Activated CD8-positive, alpha-beta T cell treated with anti-CD3 and anti-CD28 coated beads for 36 hours (primary cell): ENCODE measurements at regions not wholly inside any gene's neighbourhood (a gene's known extent, or its start where the extent isn't known, plus 50 kb on each side); places are given as distances from the start of the nearest gene placed in this dataset.

Source experiments
- ATAC-seq: fragments of 200-7000 bp; cut with Tn5 transposase; one replicate; pipeline ENCODE4 v1.10.0; 2021; ENCODE audit warnings: mild to moderate bottlenecking, moderate library complexity
- CTCF ChIA-PET: fragments of 350-600 bp; sonication (Branson Sonifier 250); formaldehyde crosslinking; loops from one replicate; lab custom pipeline; 2021; ENCODE audit warnings: antibody characterized with exemption; lab: Charles Lee
- POLR2A ChIA-PET: fragments of 350-600 bp; sonication (Branson Sonifier 250); formaldehyde crosslinking; loops from one replicate; lab custom pipeline; 2021; ENCODE audit warnings: antibody characterized with exemption; lab: Charles Lee
- DNase-seq: peaks from one replicate; pipeline ENCODE4 v3.0.0-alpha.2; 2020
- H3K27ac Mint-ChIP-seq: one replicate; pipeline ENCODE4 v1.8.0; 2021; ENCODE audit warnings: mild to moderate bottlenecking, mixed read lengths
- H3K27me3 Mint-ChIP-seq: one replicate; pipeline ENCODE4 v1.8.0; 2021; ENCODE audit warnings: mixed read lengths
- H3K36me3 Mint-ChIP-seq: one replicate; pipeline ENCODE4 v1.8.0; 2021; ENCODE audit warnings: low read depth, mixed read lengths
- H3K4me1 Mint-ChIP-seq: one replicate; pipeline ENCODE4 v1.8.0; 2021; ENCODE audit warnings: low read depth, mixed read lengths
- H3K4me3 Mint-ChIP-seq: one replicate; pipeline ENCODE4 v1.8.0; 2021; ENCODE audit warnings: mild to moderate bottlenecking, moderate library complexity, mixed read lengths
- H3K9me3 Mint-ChIP-seq: one replicate; pipeline ENCODE4 v1.8.0; 2021; ENCODE audit warnings: mixed read lengths
- intact Hi-C: fragments of 100-400 bp; cut with micrococcal nuclease; formaldehyde crosslinking; loops from one replicate; pipeline ENCODE4 v1.10.0; 2022
- TF ChIP-seq, protein P1 (sequence below): fragments of 200-600 bp; IDR thresholded peaks from one replicate; pipeline ENCODE4 v1.8.0; 2022; ENCODE audit warnings: antibody characterized with exemption, mild to moderate bottlenecking

DNA sequence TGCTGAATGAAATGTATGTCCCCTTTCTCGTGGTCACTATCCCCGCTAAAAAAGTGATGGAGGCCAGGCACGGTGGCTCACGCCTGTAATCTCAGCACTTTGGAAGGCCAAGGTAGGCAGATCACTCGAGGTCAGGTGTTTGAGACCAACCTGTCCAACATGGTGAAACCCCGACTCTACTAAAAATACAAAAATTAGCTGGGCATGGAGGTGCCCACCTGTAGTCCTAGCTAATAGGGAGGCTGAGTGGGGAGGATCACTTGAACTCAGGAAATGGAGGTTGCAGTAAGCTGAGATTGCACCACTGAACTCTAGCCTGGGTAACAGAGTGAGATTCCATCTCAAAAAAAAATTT lies 91.4 kb upstream of the MKLN1 start:
- TF ChIP-seq, protein P1, sequence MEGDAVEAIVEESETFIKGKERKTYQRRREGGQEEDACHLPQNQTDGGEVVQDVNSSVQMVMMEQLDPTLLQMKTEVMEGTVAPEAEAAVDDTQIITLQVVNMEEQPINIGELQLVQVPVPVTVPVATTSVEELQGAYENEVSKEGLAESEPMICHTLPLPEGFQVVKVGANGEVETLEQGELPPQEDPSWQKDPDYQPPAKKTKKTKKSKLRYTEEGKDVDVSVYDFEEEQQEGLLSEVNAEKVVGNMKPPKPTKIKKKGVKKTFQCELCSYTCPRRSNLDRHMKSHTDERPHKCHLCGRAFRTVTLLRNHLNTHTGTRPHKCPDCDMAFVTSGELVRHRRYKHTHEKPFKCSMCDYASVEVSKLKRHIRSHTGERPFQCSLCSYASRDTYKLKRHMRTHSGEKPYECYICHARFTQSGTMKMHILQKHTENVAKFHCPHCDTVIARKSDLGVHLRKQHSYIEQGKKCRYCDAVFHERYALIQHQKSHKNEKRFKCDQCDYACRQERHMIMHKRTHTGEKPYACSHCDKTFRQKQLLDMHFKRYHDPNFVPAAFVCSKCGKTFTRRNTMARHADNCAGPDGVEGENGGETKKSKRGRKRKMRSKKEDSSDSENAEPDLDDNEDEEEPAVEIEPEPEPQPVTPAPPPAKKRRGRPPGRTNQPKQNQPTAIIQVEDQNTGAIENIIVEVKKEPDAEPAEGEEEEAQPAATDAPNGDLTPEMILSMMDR: no peak
- ChIA-PET POLR2A (interaction anchor here (0.6 to 8.0 kb wide), 3 partner anchors 47 to 128 kb away, joined by 3 to 49 read pairs (median 11); no protein-coding TSS in a partner anchor), CTCF (interaction anchor here (1.0 to 1.7 kb wide), 3 partner anchors 10 to 126 kb away, joined by 3 to 5 read pairs (median 4); no protein-coding TSS in a partner anchor)
- H3K4me3 Mint-ChIP-seq: no peak overlapping the region
- peaks cover 4% of the 10 kb centered on the region for H3K36me3 Mint-ChIP-seq
- H3K4me1 Mint-ChIP-seq: peaks cover 60% of the 10 kb centered on the region
- no peak for DNase-seq
- peaks cover 4% of the 10 kb centered on the region for H3K9me3 Mint-ChIP-seq
- peak overlapping the region; percentile 99 for H3K27ac Mint-ChIP-seq
- ATAC-seq: no peak
- H3K27me3 Mint-ChIP-seq: no peaks in the 10 kb centered on the region
- intact Hi-C loops: loop anchor here (5.0 kb wide), 1 partner anchor 91 kb away; the partner anchor contains the start of gene MKLN1

DNA sequence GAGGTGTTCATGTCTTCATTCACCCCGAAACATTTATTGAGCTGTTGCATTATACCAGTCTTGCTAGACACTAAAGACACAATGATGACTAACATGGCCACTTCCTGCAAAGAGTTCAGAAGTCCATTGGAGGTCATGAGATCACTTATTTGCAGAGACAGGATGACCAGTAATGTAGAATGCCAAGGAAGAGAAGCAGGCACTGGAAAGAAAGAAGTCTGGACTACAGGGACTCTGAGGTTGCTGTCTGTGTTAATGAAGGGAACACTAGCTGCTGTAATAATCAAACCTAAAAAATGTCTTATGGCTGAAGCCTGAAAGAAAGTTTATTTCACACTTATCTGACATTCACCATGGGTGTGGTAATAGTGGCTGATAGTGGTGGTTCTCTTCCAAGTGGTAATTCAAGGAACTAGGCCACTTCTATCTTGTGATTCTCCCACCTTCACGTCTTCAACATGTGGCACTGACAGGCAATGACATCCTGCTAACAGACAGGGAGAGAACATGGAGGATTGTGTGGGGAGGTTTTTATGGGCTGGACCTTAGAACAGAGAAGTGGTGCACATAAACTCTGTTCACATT lies 89.2 kb upstream of the MKLN1 start:
- H3K4me1 Mint-ChIP-seq: peaks cover 47% of the 10 kb centered on the region
- TF ChIP-seq, protein P1: no peak
- DNase-seq: peak; percentile 8
- H3K36me3 Mint-ChIP-seq: peaks cover 3% of the 10 kb centered on the region
- intact Hi-C loops: loop anchor here (5.0 kb wide), 1 partner anchor 89 kb away; the partner anchor contains the start of gene MKLN1
- no peaks in the 10 kb centered on the region for H3K27me3 Mint-ChIP-seq
- POLR2A ChIA-PET: interaction anchor here (8.0 kb wide), 1 partner anchor 130 kb away, joined by 49 read pairs; no protein-coding TSS in a partner anchor
- no peak overlapping the region for H3K4me3 Mint-ChIP-seq
- H3K9me3 Mint-ChIP-seq: peaks cover 4% of the 10 kb centered on the region
- H3K27ac Mint-ChIP-seq: peak overlapping the region; percentile 26
- CTCF ChIA-PET: no interaction called here
- peak; percentile 54 for ATAC-seq

DNA sequence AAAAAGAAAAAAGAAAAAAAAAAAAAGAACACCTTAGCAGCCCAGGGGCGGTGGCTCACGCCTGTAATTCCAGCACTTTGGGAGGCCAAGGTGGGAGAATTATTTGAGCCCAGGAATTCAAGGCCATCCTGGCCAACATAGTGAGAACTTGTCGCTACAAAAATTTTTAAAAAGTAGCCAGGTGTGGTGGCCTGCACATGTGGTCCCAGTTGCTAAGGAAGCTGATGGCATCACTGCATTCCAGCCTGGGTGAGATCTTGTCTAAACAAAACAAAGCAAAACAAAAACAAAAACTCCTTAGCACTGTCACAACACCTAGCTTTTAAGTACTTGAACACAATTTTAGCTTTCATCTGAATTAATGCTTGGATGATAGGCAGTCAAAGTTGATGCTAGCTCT lies 86.3 kb upstream of the MKLN1 start:
- Mint-ChIP-seq H3K4me1 (peaks cover 23% of the 10 kb centered on the region), H3K4me3 (no peak overlapping the region), H3K27me3 (no peaks in the 10 kb centered on the region), H3K36me3 (no peaks in the 10 kb centered on the region), H3K9me3 (peaks cover 4% of the 10 kb centered on the region), H3K27ac (no peak overlapping the region)
- ATAC-seq: no peak
- POLR2A ChIA-PET: no interaction called here
- TF ChIP-seq, protein P1: no peak
- CTCF ChIA-PET: no interaction called here
- no peak for DNase-seq
- intact Hi-C loops: no loop called here

DNA sequence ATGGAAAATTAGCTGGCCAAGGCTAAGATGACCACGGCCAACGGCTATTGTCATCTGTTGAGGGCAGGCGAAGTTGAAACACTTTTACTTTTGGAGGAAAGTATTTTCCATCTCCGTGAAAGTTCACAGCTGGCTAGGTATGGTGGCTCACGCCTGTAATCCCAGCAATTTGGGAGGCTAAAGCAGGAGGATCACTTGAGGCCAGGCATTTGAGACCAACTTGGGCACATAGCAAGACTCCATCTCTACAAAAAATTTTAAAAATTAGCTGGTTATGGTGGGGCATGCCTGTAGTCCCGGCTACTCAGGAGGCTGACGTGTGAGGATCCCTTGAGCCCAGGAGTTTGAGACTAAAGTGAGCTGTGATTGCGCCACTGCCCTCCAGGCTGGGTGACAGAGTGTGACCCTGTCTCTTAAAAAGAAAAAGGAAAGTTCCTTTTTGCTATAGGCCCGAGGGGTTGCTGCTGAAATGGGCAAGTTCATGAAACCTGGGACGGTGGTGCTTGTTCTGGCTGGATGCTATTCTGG lies 85.5 kb upstream of the MKLN1 start:
- intact Hi-C loops: no loop called here
- H3K9me3 Mint-ChIP-seq: peaks cover 4% of the 10 kb centered on the region
- DNase-seq (no peak), ATAC-seq (no peak)
- no peak overlapping the region for H3K4me3 Mint-ChIP-seq
- peaks cover 16% of the 10 kb centered on the region for H3K4me1 Mint-ChIP-seq
- POLR2A ChIA-PET: no interaction called here
- H3K27me3 Mint-ChIP-seq: no peaks in the 10 kb centered on the region
- CTCF ChIA-PET: no interaction called here
- TF ChIP-seq, protein P1: no peak
- H3K36me3 Mint-ChIP-seq: no peaks in the 10 kb centered on the region
- H3K27ac Mint-ChIP-seq: no peak overlapping the region

DNA sequence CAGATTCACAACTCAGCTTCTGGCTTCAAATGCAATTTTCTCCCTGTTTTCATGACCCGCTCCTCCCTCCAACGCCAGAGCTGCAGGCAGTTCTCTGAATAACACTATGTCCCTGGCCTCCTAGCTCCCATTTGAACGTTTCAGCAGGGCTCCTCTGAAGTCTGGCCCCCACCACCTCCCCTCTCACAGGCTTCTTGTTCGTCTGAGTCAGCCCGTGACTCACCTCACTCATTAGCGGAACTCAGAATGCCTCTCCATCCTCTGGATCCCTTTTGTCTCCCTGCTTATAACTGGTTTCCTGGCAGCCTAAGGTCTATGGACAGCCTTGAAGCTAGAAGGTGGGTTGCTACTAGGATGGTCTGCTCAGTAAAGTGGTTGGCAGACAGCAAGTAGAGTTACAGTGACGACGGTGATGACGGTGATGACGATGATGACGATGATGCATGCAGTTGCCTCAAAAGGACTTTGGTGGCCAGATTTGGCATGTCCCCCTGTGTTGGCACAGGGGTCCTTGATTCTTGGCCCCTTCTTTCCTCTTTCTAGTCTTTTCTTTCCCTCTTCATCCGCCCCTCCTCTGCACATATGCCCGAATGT lies 83.3 kb upstream of the MKLN1 start:
- TF ChIP-seq, protein P1: no peak
- Mint-ChIP-seq H3K27ac (no peak overlapping the region), H3K9me3 (no peaks in the 10 kb centered on the region), H3K4me3 (no peak overlapping the region), H3K4me1 (no peaks in the 10 kb centered on the region), H3K36me3 (no peaks in the 10 kb centered on the region), H3K27me3 (no peaks in the 10 kb centered on the region)
- intact Hi-C loops: no loop called here
- no peak for ATAC-seq
- ChIA-PET POLR2A (interaction anchor here (1.4 kb wide), 1 partner anchor 137 kb away, joined by 6 read pairs; no protein-coding TSS in a partner anchor), CTCF (no interaction called here)
- peak; percentile 26 for DNase-seq
